ENCODE measurements at regions not wholly inside any gene's neighbourhood (a gene's known extent, or its start where the extent isn't known, plus 50 kb on each side); places are given as distances from the start of the nearest gene placed in this dataset.
"Not testable (repeated sequence)": the region's sequence is repeated elsewhere in the genome, so short reads cannot be mapped to it uniquely, and the experiment has no call there.

GRCh38 chr5:23451156-23451555 is 56.3 kb upstream of the PRDM9 start:
- DNase-seq: no peak

GRCh38 chr5:23450187-23450586 is 57.2 kb upstream of the PRDM9 start:
- no peak for DNase-seq

GRCh38 chr5:23448627-23449026 is 58.8 kb upstream of the PRDM9 start:
- DNase-seq: no peak

- peak; percentile 48 for DNase-seq
Observed at GRCh38 chr5:23446424-23446823, 61.0 kb upstream of the PRDM9 start.

GRCh38 chr5:23445573-23445972 is 61.8 kb upstream of the PRDM9 start:
- no peak for DNase-seq

- no peak for DNase-seq
Observed at GRCh38 chr5:23440703-23441102, 66.7 kb upstream of the PRDM9 start.

- DNase-seq: no peak
Observed at GRCh38 chr5:23437011-23437410, 70.4 kb upstream of the PRDM9 start.

GRCh38 chr5:23433534-23434315 is 73.7 kb upstream of the PRDM9 start:
- DNase-seq: no peak

GRCh38 chr5:23428705-23429104 is 78.7 kb upstream of the PRDM9 start:
- no peak for DNase-seq

GRCh38 chr5:23420214-23420613 is 87.2 kb upstream of the PRDM9 start:
- DNase-seq: not testable (repeated sequence)

GRCh38 chr5:23419115-23419514 is 88.3 kb upstream of the PRDM9 start:
- DNase-seq: no peak

GRCh38 chr5:23412515-23412914 is 94.9 kb upstream of the PRDM9 start:
- DNase-seq: no peak

- no peak for DNase-seq
Observed at GRCh38 chr5:23411994-23412393, 95.4 kb upstream of the PRDM9 start.

- DNase-seq: no peak
Observed at GRCh38 chr5:23411200-23411599, 96.2 kb upstream of the PRDM9 start.

GRCh38 chr5:23410775-23411174 is 96.6 kb upstream of the PRDM9 start:
- DNase-seq: not testable (repeated sequence)

- DNase-seq: no peak
Observed at GRCh38 chr5:23405316-23406068, 101.9 kb upstream of the PRDM9 start.

- DNase-seq: no peak
Observed at GRCh38 chr5:23402585-23402984, 104.8 kb upstream of the PRDM9 start.

GRCh38 chr5:23400951-23401350 is 106.5 kb upstream of the PRDM9 start:
- DNase-seq: no peak

GRCh38 chr5:23396346-23396745 is 111.1 kb upstream of the PRDM9 start:
- DNase-seq: no peak

GRCh38 chr5:23389291-23390101 is 117.9 kb upstream of the PRDM9 start:
- peak; percentile 41 for DNase-seq

- DNase-seq: no peak
Observed at GRCh38 chr5:23385036-23385435, 122.4 kb upstream of the PRDM9 start.

GRCh38 chr5:23372177-23372576 is 135.2 kb upstream of the PRDM9 start:
- no peak for DNase-seq

GRCh38 chr5:23368393-23368792 is 139.0 kb upstream of the PRDM9 start:
- no peak for DNase-seq

GRCh38 chr5:23367874-23368273 is 139.5 kb upstream of the PRDM9 start:
- DNase-seq: no peak

All from right hindlimb (tissue), 1 donor.